Eye (tissue), 1 donor: ENCODE measurements at regions not wholly inside any gene's neighbourhood (a gene's known extent, or its start where the extent isn't known, plus 50 kb on each side); places are given as distances from the start of the nearest gene placed in this dataset.

Experiments used
- DNase-seq: peaks from one replicate; pipeline ENCODE4 v3.0.0-alpha.2; 2015

- no peak for DNase-seq
Measured at GRCh38 chr2:157168501-157168900, 89.0 kb upstream of the GALNT5 start.

DNA sequence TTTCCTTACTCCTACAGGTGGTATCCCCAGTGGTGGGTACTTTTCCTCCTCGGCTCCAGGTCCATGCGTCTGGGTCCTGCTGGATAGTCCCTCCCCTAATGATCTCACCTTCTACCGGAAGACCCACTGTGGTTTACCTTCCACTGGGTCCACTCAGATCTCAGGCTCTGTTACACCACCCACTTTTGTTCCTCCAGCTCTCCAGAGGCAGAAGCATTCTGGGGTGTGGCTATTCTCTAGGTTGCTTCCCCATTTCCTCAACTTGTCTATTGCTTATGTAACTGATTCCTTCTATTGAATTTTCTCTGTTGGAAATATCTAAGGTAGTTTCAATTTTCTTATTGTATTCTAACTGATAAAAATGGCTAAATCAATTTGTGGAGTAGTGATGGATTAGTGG lies 87.6 kb upstream of the GALNT5 start:
- no peak for DNase-seq

GRCh38 chr2:157170299-157170698 lies 87.2 kb upstream of the GALNT5 start:
- DNase-seq, result no peak

- no peak for DNase-seq
Measured at GRCh38 chr2:157172239-157172638, 85.3 kb upstream of the GALNT5 start.

DNA sequence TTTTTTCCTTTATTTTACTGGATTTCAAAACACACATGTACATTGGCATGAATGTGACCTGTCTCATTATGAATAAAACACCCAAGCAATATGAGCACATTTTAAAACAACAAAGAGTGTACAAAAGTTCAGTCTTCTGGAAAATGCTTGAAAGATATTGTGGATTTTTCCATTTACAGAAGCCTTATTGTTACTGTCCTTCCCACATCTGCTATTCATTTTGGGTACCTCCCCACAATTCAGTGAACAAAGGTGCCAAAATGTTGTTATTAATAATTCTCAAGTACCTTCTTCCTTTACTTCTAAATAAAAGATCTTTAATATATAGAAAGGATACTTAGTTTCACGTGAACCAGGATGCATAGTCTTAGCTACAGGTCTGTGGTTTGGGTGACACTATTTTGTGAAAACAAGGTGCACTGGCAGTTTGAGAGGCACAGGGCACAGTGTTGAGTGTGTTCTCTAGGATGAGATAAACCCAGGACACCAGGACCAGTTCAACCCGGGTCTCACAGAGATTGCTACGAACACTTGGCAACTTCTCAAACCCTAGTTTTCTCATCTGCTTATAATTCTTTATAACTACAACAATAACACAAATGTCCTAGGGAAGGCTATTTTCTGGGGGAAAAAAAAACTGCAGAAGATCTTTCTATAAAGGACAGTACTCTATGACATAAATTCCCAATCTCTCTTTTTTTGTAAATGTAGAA lies 84.5 kb upstream of the GALNT5 start:
- DNase-seq, result peak; percentile 30

GRCh38 chr2:157173740-157174184 lies 83.7 kb upstream of the GALNT5 start:
- peak; percentile 72 for DNase-seq

GRCh38 chr2:157174321-157174720 lies 83.2 kb upstream of the GALNT5 start:
- no peak for DNase-seq

DNA sequence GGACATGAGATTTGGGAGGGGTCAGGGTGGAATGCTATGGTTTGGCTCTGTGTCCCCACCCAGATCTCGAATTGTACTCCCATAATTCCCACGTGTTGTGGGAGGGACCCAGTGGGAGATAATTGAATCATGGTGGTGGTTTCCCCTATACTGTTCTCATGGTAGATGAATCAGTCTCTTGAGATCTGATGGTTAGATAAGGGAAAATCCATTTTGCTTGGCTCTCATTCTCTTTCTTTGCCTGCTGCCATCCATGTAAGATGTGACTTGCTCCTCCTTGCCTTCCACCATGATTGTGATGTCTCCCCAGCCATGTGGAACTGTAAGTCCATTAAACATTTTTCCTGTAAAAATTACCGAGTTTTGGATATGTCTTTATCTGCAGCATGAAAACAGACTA lies 80.9 kb upstream of the GALNT5 start:
- no peak for DNase-seq

DNA sequence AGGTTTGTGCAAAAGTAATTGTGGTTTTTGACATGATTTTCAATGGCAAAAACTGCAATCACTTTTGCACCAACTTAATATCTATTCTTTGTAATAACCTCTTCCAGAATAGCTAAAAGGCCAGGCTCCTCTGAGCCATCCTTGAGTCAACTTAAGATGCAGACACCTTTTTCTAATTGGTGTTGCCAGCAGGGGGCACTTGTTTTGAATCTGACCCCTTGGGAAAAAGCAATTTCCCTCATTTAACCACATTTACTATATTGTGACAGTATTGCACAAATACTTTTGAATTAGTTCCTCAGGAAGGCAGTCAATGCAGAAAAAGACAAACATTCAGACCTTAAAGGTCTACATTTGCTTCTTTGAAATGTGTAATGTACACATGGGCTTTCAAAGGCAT lies 78.6 kb upstream of the GALNT5 start:
- no peak for DNase-seq

GRCh38 chr2:157179324-157180105 lies 78.0 kb upstream of the GALNT5 start:
- no peak for DNase-seq

DNA sequence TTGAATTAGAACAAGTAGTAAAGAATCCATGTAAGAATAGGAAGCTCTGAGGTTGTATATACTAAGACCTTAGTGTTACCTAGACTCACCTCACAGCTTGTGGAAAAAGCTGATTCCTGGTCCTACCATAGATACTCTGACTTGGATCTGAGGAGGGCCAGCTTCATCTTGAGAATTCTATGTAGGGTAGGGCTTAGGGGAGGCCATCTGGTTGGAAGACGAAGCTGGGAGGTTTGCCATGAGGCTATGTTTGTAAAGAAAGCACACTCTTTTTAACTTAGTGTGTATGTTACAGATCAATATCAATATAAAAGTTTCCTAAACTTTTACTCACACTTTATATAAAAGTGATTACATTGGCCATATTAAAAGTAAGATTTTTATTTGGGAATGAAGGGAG lies 77.1 kb upstream of the GALNT5 start:
- DNase-seq, result no peak

GRCh38 chr2:157181234-157181633 lies 76.3 kb upstream of the GALNT5 start:
- DNase-seq, result no peak

DNA sequence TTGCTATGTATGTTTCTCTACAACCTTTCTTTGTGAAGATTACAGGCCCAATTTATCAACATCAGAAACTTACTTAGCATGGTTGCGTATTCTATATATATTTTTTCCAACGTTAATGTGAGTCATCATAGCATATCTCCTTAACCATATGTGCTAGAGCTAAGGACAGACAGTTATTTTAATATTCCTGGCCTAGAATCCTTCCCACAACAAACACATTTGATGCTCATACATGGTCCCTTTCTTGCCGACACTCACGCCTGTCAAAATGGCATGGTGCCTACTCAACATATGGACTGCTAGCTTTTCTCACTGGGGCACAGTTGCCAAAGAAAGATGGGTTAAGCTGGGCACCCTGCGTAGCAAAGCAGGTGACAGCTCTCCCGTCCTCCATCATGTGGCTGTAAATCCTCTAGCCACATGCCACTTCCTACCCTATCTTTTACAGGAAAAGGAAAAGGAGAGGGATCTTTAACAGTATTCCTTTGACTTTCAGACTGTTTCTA lies 75.2 kb upstream of the GALNT5 start:
- DNase-seq, result no peak

DNA sequence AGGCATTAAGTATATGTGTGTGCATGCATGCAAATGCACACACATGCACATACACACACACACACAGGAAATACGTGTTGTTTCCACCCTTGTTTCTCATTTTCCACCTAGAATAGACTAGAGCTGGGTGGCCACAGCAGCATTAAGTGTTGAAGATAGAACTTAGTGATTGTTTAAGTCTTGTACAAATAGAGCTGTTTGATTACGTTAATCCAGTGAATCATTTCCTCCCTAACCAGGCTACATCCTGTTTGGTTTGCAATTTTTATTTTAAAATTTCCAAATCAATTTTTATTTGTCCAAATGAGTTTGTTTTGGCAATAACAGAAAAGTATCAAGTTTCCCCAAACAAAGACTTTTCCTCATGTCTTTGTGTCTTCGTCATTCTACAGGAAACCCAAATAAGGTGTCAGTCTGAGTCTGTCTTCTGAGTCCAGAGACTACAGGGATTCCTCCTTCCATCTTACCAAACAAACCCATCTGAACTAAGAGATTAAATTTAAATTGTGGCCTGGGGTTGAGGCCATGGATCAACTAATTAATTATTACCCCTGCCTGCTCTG lies 74.6 kb upstream of the GALNT5 start:
- peak; percentile 4 for DNase-seq

DNA sequence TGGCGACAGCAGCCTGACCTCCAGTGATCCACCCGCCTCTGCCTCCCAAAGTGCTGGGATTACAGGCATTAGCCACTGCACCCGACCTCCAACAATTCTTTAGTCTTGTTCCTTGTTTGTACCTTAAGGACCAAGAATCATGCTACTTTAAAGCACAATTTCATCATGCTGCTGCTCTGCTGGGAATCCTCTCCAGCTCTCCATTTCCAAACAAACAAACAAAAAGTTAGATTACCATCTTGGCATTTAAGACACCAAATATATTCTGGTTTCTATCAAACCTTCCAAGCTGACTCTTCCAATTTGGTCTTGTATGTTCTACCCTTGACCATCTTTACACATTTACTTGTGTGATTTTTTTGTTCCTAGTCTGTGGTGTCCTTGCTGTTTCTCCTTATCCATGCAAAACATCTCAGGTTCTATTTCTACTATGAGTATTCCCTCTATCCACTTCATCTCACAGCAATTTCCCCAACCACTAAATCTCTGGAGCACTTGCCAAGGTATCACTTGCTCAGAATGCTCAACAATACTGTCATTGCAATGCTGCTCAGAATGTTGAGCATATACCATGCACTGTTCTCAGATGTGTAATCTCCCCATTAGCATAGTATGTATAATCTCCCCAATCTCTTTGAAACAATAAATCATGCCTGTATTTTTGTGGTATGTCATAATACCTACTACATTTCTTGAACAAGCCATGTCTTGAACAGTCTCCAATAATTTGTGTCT lies 73.2 kb upstream of the GALNT5 start:
- DNase-seq, result no peak

GRCh38 chr2:157185476-157186227 lies 71.9 kb upstream of the GALNT5 start:
- DNase-seq, result no peak

GRCh38 chr2:157190151-157190550 lies 67.4 kb upstream of the GALNT5 start:
- DNase-seq, result peak; percentile 16

DNA sequence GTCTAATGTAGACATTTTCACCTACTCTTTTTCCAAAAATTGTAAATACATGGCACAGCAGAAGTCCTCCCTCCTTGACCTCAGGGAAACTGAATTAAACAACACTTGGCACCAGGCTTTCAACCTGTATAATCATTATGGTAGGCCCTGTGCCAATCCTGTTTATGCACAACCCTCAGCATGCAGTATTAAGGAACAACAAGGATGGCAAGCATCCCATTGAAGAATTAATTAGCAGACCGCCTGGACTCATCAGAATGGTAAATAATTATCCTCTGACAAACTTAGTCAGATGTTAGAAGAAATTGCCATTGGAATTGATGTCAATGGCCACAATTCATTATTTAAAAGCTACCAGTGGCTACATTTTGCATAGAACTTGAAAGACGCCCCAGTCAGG lies 66.3 kb upstream of the GALNT5 start:
- DNase-seq, result no peak

DNA sequence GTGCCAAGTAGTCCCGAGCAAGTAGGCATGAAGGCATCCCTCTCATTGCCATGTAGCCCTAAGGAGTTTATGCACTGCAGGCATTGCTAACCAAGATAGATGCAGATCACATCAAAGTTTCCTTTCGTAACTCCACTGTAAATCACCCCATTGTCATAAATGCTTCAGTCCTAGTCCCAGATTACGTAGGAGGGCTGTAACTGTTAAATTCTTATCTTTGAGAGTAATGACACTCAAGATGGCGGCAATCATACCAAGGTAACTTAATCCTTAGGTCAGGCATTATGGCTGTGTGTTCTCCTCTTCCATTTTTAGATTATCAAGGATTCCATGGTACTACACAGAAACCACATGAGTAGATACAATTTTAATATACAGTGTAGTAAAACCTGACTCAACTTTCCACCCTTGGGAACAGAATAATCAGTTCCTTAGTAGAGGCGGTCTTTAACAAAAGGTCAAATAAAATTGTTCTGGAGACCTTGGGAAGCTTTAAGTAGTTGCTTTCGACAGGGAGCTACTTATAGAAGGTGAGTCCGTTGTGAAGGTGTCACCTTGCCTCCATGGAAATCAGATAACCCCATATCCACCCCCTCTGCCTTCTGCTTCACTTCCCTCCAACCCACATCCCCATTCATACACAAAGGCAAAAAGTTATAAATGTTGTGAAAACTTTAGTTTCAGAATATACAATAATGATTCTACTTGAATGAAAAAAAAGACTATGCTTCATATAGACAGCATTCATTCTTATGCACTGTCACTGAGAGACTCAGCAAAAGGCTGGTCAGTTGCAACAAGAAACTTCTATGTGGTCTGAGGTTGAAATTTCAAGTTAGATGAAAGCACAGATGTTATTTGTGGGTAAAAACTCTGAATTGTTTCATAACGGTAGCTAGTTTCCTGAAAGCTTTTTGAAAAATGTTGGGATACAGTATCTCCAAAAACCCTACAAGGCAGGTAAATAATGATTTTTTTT lies 64.8 kb upstream of the GALNT5 start:
- no peak for DNase-seq

DNA sequence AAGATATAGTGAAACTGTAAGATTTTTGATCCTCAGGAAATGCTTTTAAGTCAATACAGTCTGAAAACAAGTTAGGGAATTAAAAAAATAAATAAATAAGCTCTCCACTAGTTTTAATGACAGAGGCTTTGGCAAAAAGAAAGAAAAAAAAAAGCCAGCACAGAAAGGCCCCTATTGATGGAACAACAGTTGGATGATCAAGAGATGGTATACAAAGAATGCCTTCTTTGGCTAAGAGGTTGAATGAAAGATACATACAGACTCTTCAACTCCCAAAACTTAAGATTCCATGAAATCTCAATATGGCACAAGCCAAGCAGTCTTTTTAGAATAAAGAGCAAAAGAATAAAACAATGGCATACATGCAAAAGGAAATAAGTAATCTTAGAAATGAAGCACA lies 64.0 kb upstream of the GALNT5 start:
- peak; percentile 2 for DNase-seq

GRCh38 chr2:157194097-157194688 lies 63.3 kb upstream of the GALNT5 start:
- peak; percentile 81 for DNase-seq
